Mucosa of gallbladder (tissue), 1 donor: ENCODE measurements at regions not wholly inside any gene's neighbourhood (a gene's known extent, or its start where the extent isn't known, plus 50 kb on each side); places are given as distances from the start of the nearest gene placed in this dataset.
"Not testable (repeated sequence)": the region's sequence is repeated elsewhere in the genome, so short reads cannot be mapped to it uniquely, and the experiment has no call there.

Source experiments
- DNase-seq: peaks from one replicate; pipeline ENCODE4 v3.0.0-alpha.2; 2020; ENCODE audit warnings: low spot score
- donor health status: DM: no; HTN: no; CAD: no.

GRCh38 chr2:145413261-145414030 is 893.5 kb upstream of the ZEB2 start:
- no peak for DNase-seq

DNA sequence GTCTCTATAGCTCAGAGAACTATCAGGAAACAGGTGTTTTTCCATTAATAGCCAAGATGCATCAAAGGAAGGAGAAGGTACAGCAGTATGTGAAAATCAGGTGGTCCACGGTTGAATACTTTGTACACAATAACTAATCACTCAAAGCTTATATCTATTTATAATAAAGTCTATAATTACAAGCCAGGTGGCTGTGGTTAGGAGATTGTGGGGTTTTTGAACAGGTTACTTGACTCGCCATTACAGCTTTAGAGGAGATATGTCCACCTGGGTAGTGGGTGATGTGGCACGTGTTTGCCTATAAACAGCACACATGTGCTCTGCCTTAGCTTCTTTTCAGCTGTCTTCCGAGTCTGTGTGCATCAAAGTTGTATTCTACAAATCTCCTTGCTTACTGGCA is 892.2 kb upstream of the ZEB2 start:
- no peak for DNase-seq

GRCh38 chr2:145411493-145411892 is 891.6 kb upstream of the ZEB2 start:
- no peak for DNase-seq

- DNase-seq, result no peak
Measured at GRCh38 chr2:145410086-145410485, 890.2 kb upstream of the ZEB2 start.

DNA sequence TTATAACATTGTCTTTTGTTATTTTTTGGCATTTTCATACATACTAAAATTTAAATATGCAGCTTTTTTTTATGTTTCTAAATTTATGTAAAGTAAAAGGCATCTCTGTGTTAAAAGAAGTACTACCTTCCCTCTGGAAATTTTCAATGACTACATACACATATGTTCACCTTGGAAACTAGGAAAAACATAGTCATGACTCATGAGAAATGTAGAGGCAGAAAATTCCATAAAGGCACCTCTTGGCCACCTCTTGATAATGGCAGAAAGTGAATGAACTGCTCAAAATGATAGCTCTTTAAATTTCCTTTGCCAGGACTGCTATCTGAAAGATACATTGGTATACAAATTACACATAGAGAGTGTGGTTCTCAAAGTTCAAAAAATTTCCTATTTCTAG is 889.1 kb upstream of the ZEB2 start:
- DNase-seq, result no peak

DNA sequence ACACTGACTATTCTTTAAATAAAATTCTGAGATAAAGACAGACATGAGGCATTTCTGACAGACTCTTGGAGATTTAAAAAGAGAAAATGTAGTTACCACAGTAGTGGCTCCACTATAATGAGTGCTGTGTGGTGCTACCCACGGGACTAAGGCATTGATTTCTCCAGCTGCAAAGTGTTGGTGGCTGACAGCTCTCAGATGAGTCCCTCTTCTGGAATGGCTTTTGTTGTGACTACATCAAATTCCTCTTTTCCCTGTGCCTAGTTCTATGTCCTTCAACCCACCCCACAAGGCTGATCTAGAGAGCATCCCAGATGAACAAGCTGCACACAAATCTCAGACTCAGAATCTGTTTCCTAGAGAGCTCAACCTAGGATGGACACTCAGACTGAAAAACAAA is 884.8 kb upstream of the ZEB2 start:
- DNase-seq, result no peak

- no peak for DNase-seq
Measured at GRCh38 chr2:145402706-145403277, 882.9 kb upstream of the ZEB2 start.

DNA sequence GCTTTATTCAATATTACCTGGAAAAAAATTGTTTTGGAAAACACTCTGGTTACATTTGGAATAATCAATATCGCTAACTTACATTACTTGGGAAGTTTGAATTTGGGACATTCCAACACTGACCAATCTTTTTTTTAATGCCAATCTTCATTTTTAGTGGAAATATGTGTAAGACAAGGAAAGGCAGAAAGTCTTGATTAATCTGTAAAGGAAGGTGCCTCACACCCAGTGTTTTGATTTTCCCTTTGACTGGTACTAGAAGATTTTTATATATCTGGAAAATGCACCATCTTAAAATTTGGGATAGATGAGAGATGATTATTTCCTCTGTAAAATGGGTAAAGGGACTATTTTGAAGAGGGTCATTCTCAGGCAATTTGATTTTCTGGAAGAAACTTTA is 879.2 kb upstream of the ZEB2 start:
- DNase-seq, result no peak

DNA sequence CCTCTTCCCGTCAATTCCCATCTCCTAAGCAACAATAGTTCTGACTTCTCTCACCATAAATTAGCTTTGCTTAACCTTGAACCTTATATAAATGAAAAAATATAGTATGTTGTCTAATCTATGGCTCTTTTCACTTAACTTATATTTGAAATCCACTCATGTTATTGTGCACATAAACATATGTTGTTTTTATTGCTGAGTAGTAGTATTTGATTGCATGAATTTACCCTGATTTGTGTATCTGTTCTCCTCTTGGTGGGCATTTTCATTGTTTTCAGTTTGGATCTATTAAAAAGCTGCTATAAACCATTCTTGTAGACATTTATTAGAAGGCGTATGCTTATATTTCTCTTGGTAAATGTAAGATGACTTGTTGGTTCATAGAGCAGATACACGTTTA is 874.3 kb upstream of the ZEB2 start:
- no peak for DNase-seq

- no peak for DNase-seq
Measured at GRCh38 chr2:145386973-145387372, 867.1 kb upstream of the ZEB2 start.

- DNase-seq, result no peak
Measured at GRCh38 chr2:145383961-145384360, 864.0 kb upstream of the ZEB2 start.

DNA sequence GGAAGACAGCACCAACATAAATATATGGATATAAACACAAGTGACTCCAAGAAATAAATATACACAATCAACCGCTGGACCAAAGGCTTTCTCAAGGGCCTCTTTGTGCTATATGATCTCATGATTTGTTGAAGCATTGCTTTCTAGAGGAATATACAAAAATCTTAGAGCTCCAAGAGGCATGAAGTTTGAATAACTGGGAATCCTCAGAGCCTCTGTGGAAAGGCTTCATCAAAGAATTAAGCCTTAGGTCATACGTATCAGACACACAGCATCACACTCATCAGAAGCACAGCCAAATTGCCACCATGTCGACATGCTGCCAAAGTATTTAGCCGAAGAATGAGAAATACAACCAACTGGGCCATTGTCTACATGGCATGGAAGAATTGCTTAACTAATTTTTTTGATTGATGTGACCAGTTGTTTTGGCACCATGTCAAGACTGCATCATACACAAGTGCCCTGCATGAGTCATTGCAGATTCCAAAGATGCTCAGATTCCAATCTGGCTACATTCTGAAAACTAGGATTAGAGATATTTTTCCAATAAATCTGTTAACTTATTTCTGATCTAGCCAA is 860.6 kb upstream of the ZEB2 start:
- DNase-seq, result no peak

- no peak for DNase-seq
Measured at GRCh38 chr2:145379934-145380333, 860.0 kb upstream of the ZEB2 start.

- DNase-seq, result no peak
Measured at GRCh38 chr2:145374165-145374564, 854.2 kb upstream of the ZEB2 start.

DNA sequence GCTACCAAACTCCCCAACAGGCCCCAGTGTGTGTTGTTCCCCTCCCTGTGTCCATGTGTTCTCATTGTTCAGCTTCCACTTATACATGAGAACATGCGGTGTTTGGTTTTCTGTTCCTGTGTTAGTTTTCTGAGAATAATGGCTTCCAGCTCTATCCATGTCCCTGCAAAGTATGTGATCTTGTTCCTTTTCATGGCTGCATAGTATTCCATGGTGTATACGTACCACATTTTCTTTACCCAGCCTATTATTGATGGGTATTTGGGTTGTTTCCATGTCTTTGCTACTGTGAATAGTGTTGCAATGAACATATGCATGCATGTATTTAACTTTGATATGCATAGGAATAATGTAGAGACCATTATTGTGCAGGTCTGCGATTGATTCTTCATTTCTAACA is 847.4 kb upstream of the ZEB2 start:
- not testable (repeated sequence) for DNase-seq

GRCh38 chr2:145366341-145366740 is 846.4 kb upstream of the ZEB2 start:
- no peak for DNase-seq

DNA sequence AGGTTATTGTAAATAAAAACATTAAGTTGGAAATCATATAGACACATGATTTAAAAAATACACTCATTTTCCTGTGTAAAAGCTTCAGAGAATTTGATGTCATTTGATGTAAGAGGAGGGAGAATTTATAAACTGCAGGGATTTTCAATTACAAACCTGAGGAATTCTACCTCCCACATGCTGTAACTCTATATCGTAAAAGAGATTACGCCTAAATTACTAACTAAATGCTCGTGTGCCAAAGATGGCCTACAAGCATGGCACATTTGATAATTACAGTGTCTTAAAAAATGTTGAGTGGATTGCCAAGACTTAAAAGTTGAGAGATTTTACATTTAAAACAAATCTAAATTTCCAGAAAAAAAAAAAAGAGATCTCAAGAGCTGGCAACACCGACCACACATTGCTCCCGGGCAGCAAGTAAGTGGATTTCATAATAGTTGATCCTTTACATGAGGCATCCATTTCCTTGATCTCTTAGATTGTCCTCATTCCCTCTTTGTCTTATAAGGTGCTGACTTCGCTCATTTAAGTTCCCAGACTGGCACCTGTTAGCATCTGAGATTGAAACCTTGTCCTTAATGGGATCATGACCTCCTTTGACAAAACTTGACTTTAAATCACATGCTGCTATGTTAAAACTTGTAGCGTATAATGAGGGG is 840.3 kb upstream of the ZEB2 start:
- DNase-seq, result no peak

DNA sequence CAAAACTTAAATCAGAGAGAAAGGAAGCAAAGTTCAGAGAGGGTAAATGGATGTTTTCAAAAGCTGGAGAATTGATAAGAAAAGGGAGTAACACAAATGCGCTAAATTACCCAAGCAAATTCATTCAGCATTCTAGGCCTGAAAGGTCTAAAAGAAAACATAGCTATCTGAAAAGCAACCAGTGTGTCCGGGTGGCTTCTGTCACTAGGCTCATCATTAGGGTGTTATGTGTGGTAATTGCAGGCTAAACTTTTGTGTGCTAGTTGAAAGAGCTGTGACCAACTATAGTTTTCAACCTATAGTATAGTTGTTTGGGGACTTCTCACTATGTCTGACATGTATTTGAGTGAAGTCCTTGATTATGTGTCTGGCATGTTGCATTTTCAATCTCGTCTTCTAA is 839.6 kb upstream of the ZEB2 start:
- DNase-seq, result no peak

DNA sequence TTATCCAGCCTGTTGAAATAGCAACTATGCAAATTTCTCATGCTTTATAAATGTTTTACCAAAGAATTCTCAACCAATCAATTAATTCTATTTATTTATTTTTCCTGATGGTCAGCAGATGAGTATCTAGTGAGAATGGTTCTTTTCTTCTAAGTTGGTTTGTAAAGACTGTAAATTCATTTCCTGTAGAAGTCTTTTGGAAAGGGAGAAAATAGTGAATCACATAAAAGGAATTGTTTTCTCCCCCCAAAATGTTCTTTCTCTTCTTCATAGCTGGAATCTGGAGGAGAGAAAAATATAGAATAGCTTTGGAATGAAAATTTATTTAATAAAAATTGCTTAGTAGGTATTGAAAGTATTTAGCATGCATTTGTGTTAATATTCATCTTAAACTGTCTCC is 836.1 kb upstream of the ZEB2 start:
- no peak for DNase-seq

DNA sequence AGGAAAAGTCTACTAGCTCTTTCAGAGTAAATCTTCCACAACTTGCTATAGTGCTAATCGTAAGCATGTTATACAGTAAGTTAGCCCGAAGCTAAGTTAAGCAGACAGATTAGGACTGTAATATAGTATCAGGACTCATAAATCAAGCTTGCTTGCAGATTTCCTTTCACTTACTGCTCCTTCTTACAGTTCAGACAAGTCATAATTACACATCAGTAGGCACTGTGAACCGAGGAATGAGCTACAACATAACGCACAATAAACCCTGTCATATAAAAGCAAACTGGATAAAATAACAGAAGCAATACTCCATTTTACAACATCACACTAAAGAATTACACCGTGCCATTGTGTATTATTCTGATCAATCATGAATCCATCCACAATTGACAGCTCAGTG is 832.6 kb upstream of the ZEB2 start:
- DNase-seq, result no peak

DNA sequence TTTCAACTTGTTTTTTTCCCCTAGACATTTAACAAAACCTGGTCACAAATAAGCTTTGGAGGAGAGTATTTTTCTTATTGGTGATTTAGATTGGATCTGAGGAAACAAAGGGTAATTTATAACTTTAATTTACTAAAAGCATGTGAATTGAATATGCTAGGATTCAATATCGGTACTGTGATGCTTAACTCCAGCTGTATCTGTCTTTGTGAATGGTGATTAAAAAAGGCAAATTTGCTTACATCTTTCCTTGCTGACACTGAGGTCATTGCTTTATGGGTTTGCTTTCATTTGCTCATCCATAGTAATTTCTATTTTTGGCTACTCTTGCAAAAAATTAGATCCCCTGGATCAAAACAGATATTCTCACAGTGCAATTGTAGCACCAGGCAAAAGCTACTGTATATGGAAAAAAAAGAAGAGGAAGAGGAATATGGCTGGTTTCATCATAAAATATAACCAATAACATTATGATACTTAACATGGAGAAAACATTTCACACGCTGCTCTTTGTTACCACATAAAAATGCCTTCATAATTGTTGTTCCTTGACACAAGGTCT is 832.0 kb upstream of the ZEB2 start:
- no peak for DNase-seq

DNA sequence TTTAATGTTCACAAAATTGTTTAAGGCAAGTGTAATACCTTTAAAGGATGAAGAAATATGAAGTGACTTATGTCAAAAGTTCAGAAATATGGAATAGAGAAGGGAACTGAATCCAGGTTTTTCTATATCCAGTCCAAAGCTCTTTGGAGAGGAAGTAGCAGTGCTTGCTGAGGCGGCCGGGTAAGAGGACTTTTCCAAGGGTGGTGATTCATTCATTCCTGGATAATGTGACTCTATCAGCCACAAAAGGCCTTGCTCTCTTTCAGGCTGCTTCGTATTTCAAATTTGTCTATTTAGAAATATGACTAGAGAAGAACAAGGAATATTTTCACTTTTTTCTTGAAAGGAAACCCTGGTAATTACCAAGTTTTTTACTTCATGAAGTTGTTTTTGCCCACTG is 830.1 kb upstream of the ZEB2 start:
- DNase-seq, result no peak
